HG03159 (cell line): ENCODE measurements at regions not wholly inside any gene's neighbourhood (a gene's known extent, or its start where the extent isn't known, plus 50 kb on each side); places are given as distances from the start of the nearest gene placed in this dataset.
"Not testable (repeated sequence)": the region's sequence is repeated elsewhere in the genome, so short reads cannot be mapped to it uniquely, and the experiment has no call there.

Source experiments
- ATAC-seq: cut with Tn5 transposase; IDR thresholded peaks from one replicate; pipeline ENCODE4 v1.9.1; 2021; ENCODE audit warnings: mild to moderate bottlenecking, moderate library complexity; ENCODE audit not compliant: unreplicated experiment

- ATAC-seq: not testable (repeated sequence)
Observed at GRCh38 chr10:22467393-22467792, 122.1 kb downstream of the SPAG6 start.

- ATAC-seq: no peak
Observed at GRCh38 chr10:22468570-22469320, 123.4 kb downstream of the SPAG6 start.

GRCh38 chr10:22473044-22473443, 127.7 kb downstream of the SPAG6 start:
- ATAC-seq: no peak

GRCh38 chr10:22473459-22473858, 128.2 kb downstream of the SPAG6 start:
- no peak for ATAC-seq

GRCh38 chr10:22475651-22476600, 130.6 kb downstream of the SPAG6 start:
- ATAC-seq: no peak

- no peak for ATAC-seq
Observed at GRCh38 chr10:22476601-22477321, 131.5 kb downstream of the SPAG6 start.

- ATAC-seq: peak; percentile 46
Observed at GRCh38 chr10:22477334-22478287, 132.3 kb downstream of the SPAG6 start.

- no peak for ATAC-seq
Observed at GRCh38 chr10:22478555-22479334, 133.4 kb downstream of the SPAG6 start.

GRCh38 chr10:22479419-22479818, 134.1 kb downstream of the SPAG6 start:
- ATAC-seq: no peak

GRCh38 chr10:22481106-22481505, 135.8 kb downstream of the SPAG6 start:
- no peak for ATAC-seq

- no peak for ATAC-seq
Observed at GRCh38 chr10:22481687-22482539, 136.6 kb downstream of the SPAG6 start.

GRCh38 chr10:22483132-22483531, 137.8 kb downstream of the SPAG6 start:
- no peak for ATAC-seq
